GM18519 (cell line): ENCODE measurements at regions not wholly inside any gene's neighbourhood (a gene's known extent, or its start where the extent isn't known, plus 50 kb on each side); places are given as distances from the start of the nearest gene placed in this dataset.

Experiments used
- ATAC-seq: cut with Tn5 transposase; IDR thresholded peaks from one replicate; pipeline ENCODE4 v1.9.1; 2021; ENCODE audit warnings: mild to moderate bottlenecking, moderate library complexity; ENCODE audit not compliant: unreplicated experiment, low FRiP score

- no peak for ATAC-seq
Measured at GRCh38 chr7:136667584-136667983, 200.9 kb upstream of the CHRM2 start.

- no peak for ATAC-seq
Measured at GRCh38 chr7:136665878-136666509, 202.5 kb upstream of the CHRM2 start.

GRCh38 chr7:136664537-136664936 lies 203.9 kb upstream of the CHRM2 start:
- ATAC-seq: no peak

- no peak for ATAC-seq
Measured at GRCh38 chr7:136657482-136657921, 210.9 kb upstream of the CHRM2 start.

- ATAC-seq: no peak
Measured at GRCh38 chr7:136656516-136656915, 211.9 kb upstream of the CHRM2 start.

DNA sequence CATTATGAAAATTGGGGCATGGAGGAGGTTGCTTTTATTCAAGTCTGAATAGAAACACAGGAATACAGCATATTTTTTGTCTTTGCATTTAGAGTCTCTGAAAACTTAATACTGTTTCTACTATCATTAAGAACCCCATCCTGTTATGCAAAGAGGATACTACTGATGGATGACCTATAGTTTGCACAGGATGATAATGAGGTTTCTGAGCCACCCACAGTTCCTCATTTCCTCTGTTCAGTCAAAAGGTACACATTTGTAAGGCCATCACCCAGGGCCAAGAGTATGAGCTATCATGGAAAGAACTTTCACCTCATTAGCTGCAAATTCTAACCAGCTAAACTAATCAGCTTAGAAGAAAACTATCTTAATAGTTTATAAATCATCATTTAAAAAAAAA lies 213.0 kb upstream of the CHRM2 start:
- ATAC-seq: no peak

DNA sequence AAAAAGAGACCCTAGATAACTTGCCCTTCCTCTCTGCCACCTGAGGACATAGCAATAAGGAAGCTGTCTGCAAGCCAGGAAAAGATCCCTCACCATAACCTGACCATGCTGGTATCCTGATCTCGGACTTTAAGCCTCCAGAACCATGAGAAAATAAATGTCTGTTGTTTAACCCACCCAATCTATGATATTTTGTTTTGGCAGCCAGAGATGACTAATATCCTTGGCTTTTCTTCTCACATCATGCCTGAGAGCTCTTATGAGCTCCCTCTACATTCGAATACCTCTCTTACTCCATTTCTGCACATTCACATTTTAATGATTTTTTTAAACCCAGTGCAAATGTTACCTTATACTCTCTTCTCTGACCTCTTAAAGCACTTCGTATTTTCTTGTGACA lies 214.0 kb upstream of the CHRM2 start:
- no peak for ATAC-seq

DNA sequence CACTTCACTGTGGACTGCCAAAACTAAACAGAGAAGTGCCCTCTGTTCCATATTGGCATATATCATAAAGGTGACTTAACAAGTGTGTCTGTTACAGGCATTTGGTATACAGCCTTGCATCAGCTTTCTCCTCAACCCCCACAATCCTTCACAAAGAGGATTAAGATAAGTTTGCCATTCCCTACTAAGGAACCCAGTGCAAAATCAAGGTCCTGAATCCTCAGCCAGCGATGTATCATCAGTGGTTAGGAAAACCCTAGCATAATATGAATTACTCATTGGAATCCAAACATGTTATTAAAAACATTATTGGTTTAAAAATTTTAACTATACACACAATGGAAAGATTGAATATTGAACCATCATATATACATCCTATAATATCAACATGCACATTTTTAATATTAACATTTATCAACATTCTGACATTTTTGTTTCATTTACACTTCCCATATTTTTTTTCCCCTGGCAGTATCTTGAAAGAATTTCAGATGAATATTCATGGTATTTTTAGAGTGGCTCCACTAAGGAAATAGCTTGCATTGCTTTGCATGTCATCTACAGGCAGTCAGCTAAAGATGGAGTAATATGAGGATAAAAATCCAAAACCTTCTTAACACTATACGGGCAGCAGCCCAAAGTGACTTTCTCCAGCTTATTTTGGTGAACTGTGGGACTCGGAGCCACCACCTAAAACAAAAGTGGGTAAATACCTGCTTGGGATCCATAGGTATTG lies 215.6 kb upstream of the CHRM2 start:
- ATAC-seq: no peak

DNA sequence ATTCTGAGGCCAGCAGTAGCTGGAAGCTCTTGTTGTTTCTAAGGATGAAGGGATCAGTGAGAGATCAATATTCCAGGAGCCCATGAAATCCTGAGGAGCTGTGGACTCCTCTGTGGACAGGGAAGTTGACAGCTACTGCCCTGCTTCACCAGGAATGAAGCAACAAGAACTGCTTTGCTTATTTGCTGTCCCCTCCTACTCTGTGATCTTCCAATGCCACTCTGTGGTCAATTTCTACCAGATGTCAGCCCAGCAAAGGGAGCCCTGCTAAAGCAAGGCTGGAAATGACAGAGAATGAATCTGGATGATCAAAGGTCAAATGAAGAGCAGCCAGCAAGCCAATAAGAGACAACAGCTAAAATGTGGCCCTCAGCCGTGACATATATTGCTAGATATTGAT lies 227.5 kb upstream of the CHRM2 start:
- no peak for ATAC-seq

GRCh38 chr7:136637813-136638212 lies 230.6 kb upstream of the CHRM2 start:
- no peak for ATAC-seq

DNA sequence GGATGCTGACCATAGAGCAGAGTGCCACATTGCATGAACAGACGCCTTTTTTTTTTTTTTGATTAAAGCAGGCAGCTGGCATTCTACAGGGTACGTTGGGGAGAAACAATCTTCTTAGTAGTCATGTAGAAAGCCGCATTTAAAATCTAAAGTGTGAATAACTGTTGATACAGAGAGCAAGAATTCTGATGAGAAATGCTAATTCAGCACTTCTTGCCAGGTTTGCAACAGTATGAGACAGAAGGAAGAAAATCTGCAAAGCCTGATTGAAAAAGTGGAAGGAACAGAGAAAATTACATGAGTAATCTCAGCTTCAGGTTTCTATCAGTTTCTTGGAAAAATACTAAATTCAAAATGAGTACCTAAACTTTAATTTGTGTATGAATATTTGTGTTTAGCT lies 232.7 kb upstream of the CHRM2 start:
- no peak for ATAC-seq

DNA sequence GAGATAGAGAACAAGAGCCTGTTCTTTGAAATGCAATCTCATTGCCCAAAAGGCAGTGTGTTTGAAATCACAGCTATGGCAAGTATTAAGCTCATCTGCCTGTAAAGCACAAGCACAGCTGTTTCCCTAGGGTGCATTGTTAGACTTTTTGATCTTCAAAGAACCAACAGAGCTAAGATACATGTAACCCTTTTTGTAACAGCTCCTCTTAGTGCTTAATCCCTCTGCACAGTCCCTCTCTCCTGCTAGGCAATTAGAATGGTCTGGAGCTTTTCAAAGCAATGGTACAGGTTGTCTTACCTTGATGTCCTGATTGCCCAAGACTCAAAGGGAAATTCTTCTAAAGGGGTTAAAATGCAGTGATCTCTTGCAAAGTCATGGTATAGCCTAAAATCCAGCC lies 249.6 kb upstream of the CHRM2 start:
- ATAC-seq: no peak

DNA sequence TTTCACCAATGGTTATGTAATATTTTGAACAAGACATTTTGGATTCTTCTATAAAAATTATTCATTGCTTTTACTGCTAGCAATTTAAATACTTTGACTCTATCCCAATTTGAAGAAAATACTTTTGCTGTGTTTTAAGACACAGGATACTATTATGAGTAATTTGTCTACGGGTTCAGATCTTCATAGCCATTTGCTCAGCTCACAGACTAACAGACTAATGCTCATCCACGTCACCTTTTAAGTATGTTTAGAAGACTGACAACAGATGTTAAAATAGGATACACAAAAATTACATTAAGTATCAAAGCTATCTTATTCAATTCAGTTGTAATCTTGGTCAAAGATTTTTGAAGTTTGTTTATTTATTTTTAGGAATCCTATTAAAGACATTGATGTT lies 251.3 kb upstream of the CHRM2 start:
- no peak for ATAC-seq

GRCh38 chr7:136605532-136606329 lies 262.7 kb upstream of the CHRM2 start:
- no peak for ATAC-seq

- no peak for ATAC-seq
Measured at GRCh38 chr7:136601772-136602171, 266.7 kb upstream of the CHRM2 start.

GRCh38 chr7:136600475-136600874 lies 268.0 kb upstream of the CHRM2 start:
- no peak for ATAC-seq

DNA sequence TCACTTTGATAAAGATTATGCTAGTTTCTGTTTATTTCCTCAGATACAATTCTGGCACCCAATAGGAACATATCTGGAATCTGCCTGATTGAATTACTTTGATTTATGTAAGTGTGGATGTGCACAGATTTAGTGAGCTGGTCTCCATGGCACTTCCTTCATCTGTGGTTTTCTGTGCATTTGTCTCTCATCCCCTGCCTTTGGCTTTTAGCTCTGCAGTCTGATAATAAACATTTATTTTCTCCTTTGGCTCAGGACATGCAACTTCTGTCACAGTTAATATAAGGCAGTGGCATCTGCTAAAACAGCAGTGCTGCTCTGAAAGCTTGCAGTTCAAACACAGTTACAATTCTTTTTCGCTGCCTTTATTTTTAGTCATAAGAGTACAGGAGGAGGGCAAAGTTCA lies 273.7 kb upstream of the CHRM2 start:
- no peak for ATAC-seq

GRCh38 chr7:136588216-136588615 lies 280.2 kb upstream of the CHRM2 start:
- ATAC-seq: no peak

DNA sequence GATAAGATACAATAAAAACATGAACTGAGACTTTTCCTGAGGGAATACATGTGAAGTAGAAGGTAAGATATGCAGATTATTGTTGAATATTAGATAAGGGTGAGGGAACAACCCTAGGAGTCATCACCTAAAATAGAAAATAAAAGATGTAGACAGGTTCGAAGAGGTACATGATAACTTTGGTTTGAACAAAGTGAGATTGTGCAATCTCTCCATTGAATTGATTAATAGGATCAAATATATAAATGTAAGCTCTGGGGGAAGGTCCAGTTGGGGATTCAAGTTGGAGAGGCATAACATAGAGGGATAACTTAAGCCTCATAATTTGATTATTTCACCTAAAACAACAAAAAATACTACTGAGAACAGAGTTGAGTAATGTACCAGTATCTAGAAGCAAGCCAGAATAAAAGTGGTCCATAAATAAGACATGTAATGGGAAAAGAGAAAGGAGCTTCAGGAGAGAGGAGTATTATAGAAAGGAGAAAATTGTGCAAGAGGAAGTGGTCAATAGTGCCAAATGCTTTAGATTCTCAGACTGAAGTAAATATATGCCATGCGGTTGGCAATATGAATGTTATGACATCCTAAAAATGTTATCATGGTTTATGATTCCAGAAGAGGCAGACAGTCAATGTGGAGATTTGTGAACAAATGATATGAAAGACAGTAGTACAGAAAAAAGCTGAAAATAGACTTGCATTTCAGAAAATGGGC lies 282.3 kb upstream of the CHRM2 start:
- ATAC-seq: no peak

- ATAC-seq: no peak
Measured at GRCh38 chr7:136566491-136566890, 302.0 kb upstream of the CHRM2 start.

DNA sequence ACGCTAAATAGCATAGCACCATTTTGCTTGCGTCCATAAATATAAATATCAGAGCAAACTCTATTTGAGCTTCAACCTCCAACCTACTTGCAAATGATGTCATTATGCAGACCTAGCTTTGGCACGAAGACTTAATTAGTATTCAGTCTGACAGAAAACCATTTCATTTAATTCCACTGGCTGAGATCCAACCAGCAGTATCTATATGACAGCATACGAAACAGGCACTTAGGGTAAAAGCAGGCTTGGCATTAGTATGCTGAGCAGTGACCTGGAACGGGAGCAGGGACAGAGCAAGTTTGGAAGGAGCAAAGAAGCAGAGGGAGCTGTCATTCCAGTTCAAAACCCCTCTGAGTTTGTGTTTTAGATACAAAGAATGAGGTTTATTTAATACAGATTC lies 312.5 kb upstream of the CHRM2 start:
- ATAC-seq: no peak
